ENCODE measurements at regions not wholly inside any gene's neighbourhood (a gene's known extent, or its start where the extent isn't known, plus 50 kb on each side); places are given as distances from the start of the nearest gene placed in this dataset.
"Not testable (repeated sequence)": the region's sequence is repeated elsewhere in the genome, so short reads cannot be mapped to it uniquely, and the experiment has no call there.

DNA sequence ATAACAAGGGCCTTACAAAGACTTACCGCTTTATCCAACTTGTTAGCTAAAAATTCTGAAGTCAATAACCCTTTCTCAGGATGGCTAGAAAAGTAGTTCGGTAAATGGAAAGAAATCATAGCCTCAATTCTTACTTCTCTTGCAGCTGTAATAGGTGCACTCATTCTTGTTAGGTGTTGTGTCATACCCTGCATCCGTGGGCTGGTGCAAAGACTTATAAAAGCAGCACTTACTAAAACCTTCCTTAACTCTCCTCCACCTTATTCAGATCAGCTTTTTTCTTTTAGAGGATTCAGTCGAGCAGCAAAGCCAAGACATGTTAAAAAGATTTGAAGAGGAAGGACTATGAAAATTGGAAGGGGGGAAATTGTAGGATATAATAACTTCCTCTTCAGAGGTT lies 238.2 kb upstream of the DIO3 start:
- Histone ChIP-seq H3K9ac (ENCODE audit: insufficient read depth in 1 of 2, low read length in 2 of 2) (no peak overlapping the region), H3K9me3 (ENCODE audit: control insufficient read depth in 4 of 4, insufficient read depth in 3 of 4, low read length in 3 of 4) (peaks cover 0 to 9% (median 7%) of the 10 kb centered on the region in 4 donors), H3K27me3 (ENCODE audit: control insufficient read depth in 3 of 3, insufficient read depth in 3 of 3, low read length in 2 of 3) (no peaks in the 10 kb centered on the region), H3K4me1 (ENCODE audit: control insufficient read depth in 5 of 5, insufficient read depth in 5 of 5, low read length in 5 of 5) (peaks cover 0 to 3% (median 0%) of the 10 kb centered on the region in 5 donors), H3K36me3 (ENCODE audit: control insufficient read depth in 4 of 4, insufficient read depth in 4 of 4, low read length in 4 of 4) (no peaks in the 10 kb centered on the region), H3K27ac (ENCODE audit: low read depth in 1 of 2, low read length in 1 of 2) (no peak overlapping the region), H3K4me3 (no peak overlapping the region)
- TF ChIP-seq, protein P1, sequence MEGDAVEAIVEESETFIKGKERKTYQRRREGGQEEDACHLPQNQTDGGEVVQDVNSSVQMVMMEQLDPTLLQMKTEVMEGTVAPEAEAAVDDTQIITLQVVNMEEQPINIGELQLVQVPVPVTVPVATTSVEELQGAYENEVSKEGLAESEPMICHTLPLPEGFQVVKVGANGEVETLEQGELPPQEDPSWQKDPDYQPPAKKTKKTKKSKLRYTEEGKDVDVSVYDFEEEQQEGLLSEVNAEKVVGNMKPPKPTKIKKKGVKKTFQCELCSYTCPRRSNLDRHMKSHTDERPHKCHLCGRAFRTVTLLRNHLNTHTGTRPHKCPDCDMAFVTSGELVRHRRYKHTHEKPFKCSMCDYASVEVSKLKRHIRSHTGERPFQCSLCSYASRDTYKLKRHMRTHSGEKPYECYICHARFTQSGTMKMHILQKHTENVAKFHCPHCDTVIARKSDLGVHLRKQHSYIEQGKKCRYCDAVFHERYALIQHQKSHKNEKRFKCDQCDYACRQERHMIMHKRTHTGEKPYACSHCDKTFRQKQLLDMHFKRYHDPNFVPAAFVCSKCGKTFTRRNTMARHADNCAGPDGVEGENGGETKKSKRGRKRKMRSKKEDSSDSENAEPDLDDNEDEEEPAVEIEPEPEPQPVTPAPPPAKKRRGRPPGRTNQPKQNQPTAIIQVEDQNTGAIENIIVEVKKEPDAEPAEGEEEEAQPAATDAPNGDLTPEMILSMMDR (IDR thresholded peaks at IDR 0.05; ENCODE audit: control extremely low read depth, extremely low read depth) = no peak
- ATAC-seq (ENCODE audit: insufficient read depth, low FRiP score) (no peak), DNase-seq (no peak)
- WGBS, 2 donors = 90% methylated on average over 4 of the region's 4 CpGs

GRCh38 chr14:101323614-101324235 lies 237.6 kb upstream of the DIO3 start:
- not testable (repeated sequence) for H3K36me3 ChIP-seq (ENCODE audit: control insufficient read depth in 4 of 4, insufficient read depth in 4 of 4, low read length in 4 of 4); ATAC-seq (ENCODE audit: insufficient read depth, low FRiP score); H3K4me3 ChIP-seq; DNase-seq; H3K27me3 ChIP-seq (ENCODE audit: control insufficient read depth in 3 of 3, insufficient read depth in 3 of 3, low read length in 2 of 3); H3K4me1 ChIP-seq (ENCODE audit: control insufficient read depth in 5 of 5, insufficient read depth in 5 of 5, low read length in 5 of 5); H3K27ac ChIP-seq (ENCODE audit: low read depth in 1 of 2, low read length in 1 of 2); H3K9ac ChIP-seq (ENCODE audit: insufficient read depth in 1 of 2, low read length in 2 of 2); H3K9me3 ChIP-seq (ENCODE audit: control insufficient read depth in 4 of 4, insufficient read depth in 3 of 4, low read length in 3 of 4)
- WGBS, 2 donors = 90 to 92% methylated on average over 7 of the region's 7 CpGs

DNA sequence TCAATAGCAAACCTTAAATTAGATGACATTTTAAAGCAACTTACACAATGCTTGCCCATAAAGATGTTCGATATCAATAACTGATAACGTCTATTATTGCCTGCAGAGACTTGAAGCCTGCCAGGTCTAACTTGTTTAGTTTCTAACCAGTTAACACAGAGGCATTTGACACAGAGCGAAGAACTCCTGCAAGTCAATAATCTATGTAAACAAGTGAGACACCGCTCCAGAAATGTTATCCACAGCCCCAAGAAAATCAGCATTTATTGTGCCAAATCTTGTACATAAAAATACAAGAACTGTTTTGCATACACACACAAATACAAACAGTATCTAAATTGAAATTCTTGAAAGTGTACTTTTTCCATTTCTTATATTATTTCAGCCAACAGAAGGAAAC lies 236.0 kb upstream of the DIO3 start:
- H3K9ac ChIP-seq (ENCODE audit: insufficient read depth in 1 of 2, low read length in 2 of 2) = no peak overlapping the region
- H3K9me3 ChIP-seq (ENCODE audit: control insufficient read depth in 4 of 4, insufficient read depth in 3 of 4, low read length in 3 of 4) = peaks cover 0 to 9% (median 7%) of the 10 kb centered on the region in 4 donors
- 86 to 90% methylated on average over 4 of the region's 4 CpGs for WGBS, 2 donors
- no peak for ATAC-seq (ENCODE audit: insufficient read depth, low FRiP score)
- no peaks in the 10 kb centered on the region for H3K36me3 ChIP-seq (ENCODE audit: control insufficient read depth in 4 of 4, insufficient read depth in 4 of 4, low read length in 4 of 4)
- no peak for DNase-seq
- TF ChIP-seq, protein P1 (IDR thresholded peaks at IDR 0.05; ENCODE audit: control extremely low read depth, extremely low read depth) = no peak
- H3K27me3 ChIP-seq (ENCODE audit: control insufficient read depth in 3 of 3, insufficient read depth in 3 of 3, low read length in 2 of 3) = no peaks in the 10 kb centered on the region
- no peaks in the 10 kb centered on the region for H3K4me1 ChIP-seq (ENCODE audit: control insufficient read depth in 5 of 5, insufficient read depth in 5 of 5, low read length in 5 of 5)
- no peak overlapping the region for H3K4me3 ChIP-seq
- H3K27ac ChIP-seq (ENCODE audit: low read depth in 1 of 2, low read length in 1 of 2) = no peak overlapping the region

GRCh38 chr14:101328412-101329028 lies 232.8 kb upstream of the DIO3 start:
- DNase-seq (no peak), ATAC-seq (ENCODE audit: insufficient read depth, low FRiP score) (no peak)
- Histone ChIP-seq H3K27ac (ENCODE audit: low read depth in 1 of 2, low read length in 1 of 2) (no peak overlapping the region), H3K9me3 (ENCODE audit: control insufficient read depth in 4 of 4, insufficient read depth in 3 of 4, low read length in 3 of 4) (peaks cover 0 to 9% (median 6%) of the 10 kb centered on the region in 4 donors), H3K9ac (ENCODE audit: insufficient read depth in 1 of 2, low read length in 2 of 2) (no peak overlapping the region), H3K27me3 (ENCODE audit: control insufficient read depth in 3 of 3, insufficient read depth in 3 of 3, low read length in 2 of 3) (no peaks in the 10 kb centered on the region), H3K4me1 (ENCODE audit: control insufficient read depth in 5 of 5, insufficient read depth in 5 of 5, low read length in 5 of 5) (no peaks in the 10 kb centered on the region), H3K4me3 (no peak overlapping the region), H3K36me3 (ENCODE audit: control insufficient read depth in 4 of 4, insufficient read depth in 4 of 4, low read length in 4 of 4) (no peaks in the 10 kb centered on the region)
- TF ChIP-seq, protein P1 (IDR thresholded peaks at IDR 0.05; ENCODE audit: control extremely low read depth, extremely low read depth) = no peak
- WGBS, 2 donors = 68 to 87% methylated on average over 10 of the region's 10 CpGs
